ENCODE measurements at regions not wholly inside any gene's neighbourhood (a gene's known extent, or its start where the extent isn't known, plus 50 kb on each side); places are given as distances from the start of the nearest gene placed in this dataset.
A peak's percentile ranks its signal among the peaks of the same experiment; 100 is the strongest.
"Not testable (repeated sequence)": the region's sequence is repeated elsewhere in the genome, so short reads cannot be mapped to it uniquely, and the experiment has no call there.

GRCh38 chr6:170146640-170147039 is 144.2 kb downstream of the DLL1 start:
- peak overlapping the region; percentile 57 for H3K27ac ChIP-seq
- TF ChIP-seq CTCF (conservative IDR thresholded peaks at IDR 0.05) (no peak), ZFX (IDR thresholded peaks at IDR 0.05) (no peak)

GRCh38 chr6:170146131-170146530 is 144.7 kb downstream of the DLL1 start:
- H3K27ac ChIP-seq, result not testable (repeated sequence)

- not testable (repeated sequence) for H3K27ac ChIP-seq
These were observed 145.2 kb downstream of the DLL1 start for GRCh38 chr6:170145716-170146115.

- no peak overlapping the region for H3K27ac ChIP-seq
- TF ChIP-seq CTCF (conservative IDR thresholded peaks at IDR 0.05), result no peak
- TF ChIP-seq ZFX (IDR thresholded peaks at IDR 0.05), result no peak
These were observed 145.6 kb downstream of the DLL1 start for GRCh38 chr6:170145272-170145592.

- TF ChIP-seq CTCF (conservative IDR thresholded peaks at IDR 0.05) (no peak), ZFX (IDR thresholded peaks at IDR 0.05) (no peak)
- H3K27ac ChIP-seq, result no peak overlapping the region
These were observed 146.2 kb downstream of the DLL1 start for GRCh38 chr6:170144571-170145271.

GRCh38 chr6:170143401-170144150 is 147.3 kb downstream of the DLL1 start:
- H3K27ac ChIP-seq, result no peak overlapping the region
- TF ChIP-seq ZFX (IDR thresholded peaks at IDR 0.05) (no peak), CTCF (conservative IDR thresholded peaks at IDR 0.05) (no peak)

- TF ChIP-seq ZFX (IDR thresholded peaks at IDR 0.05), result no peak
- no peak for TF ChIP-seq CTCF (conservative IDR thresholded peaks at IDR 0.05)
- H3K27ac ChIP-seq, result no peak overlapping the region
These were observed 148.3 kb downstream of the DLL1 start for GRCh38 chr6:170142559-170142958.

GRCh38 chr6:170141061-170141460 is 149.8 kb downstream of the DLL1 start:
- not testable (repeated sequence) for H3K27ac ChIP-seq

- H3K27ac ChIP-seq, result no peak overlapping the region
- no peak for TF ChIP-seq CTCF (conservative IDR thresholded peaks at IDR 0.05)
These were observed 150.7 kb downstream of the DLL1 start for GRCh38 chr6:170140129-170140528.

Data from C4-2B (cell line).